ENCODE measurements at regions not wholly inside any gene's neighbourhood (a gene's known extent, or its start where the extent isn't known, plus 50 kb on each side); places are given as distances from the start of the nearest gene placed in this dataset.

DNA sequence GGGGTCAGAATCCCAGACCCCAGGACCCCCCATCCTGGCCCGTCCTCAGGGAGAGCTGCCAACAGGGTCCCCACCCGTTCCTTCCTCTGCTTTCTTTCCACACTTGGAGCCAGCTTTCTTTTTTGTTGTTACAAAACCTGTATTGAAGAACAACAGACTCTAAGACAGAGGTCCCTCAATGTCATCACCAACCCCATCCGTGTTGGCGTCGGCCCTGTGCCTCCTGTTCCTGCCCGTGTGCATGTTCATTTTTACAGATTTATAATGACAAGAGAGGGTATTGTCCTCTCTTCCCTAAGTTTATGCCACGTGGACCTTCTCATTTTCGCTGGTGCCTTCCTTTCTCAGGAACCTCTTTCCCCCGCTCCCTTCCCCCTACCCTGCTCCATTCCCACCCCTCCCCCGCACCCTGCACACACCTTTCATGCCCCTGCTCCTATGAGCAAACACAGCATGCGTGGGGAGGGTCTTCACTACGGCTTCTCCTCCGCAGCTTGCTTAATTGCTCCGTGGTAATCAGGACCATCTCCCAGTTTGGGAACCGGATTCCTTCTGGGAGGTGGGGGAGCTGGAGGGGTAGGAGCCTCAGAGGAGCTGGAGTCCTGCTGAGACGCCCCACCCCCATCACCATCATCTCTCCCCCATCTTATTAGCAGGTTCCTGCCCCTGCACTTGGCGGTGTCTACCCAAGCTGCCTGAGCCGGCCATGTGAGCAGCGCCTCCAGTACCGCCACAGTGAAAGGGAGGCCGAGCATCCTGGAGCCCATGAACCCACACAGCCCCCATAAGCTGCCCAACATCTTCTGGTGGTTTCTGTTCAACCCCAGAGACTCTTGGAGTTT, 88.0 kb upstream of the INSIG1 start:
- peaks cover 0 to 9% (median 5%) of the 10 kb centered on the region in 3 donors for H3K27me3 ChIP-seq (ENCODE audit: insufficient read depth in 3 of 3, low read length in 2 of 3)
- ATAC-seq (no peak), DNase-seq (no peak)
- no peaks in the 10 kb centered on the region for H3K36me3 ChIP-seq (ENCODE audit: insufficient read depth in 1 of 2, low read depth in 1 of 2)
- intact Hi-C loops (cut with DNase I) = loop anchor here in 1 of 2 donors (5.0 kb wide), 2 partner anchors 48 to 88 kb away; partner anchors contain the start of gene INSIG1
- TF ChIP-seq, protein P1, sequence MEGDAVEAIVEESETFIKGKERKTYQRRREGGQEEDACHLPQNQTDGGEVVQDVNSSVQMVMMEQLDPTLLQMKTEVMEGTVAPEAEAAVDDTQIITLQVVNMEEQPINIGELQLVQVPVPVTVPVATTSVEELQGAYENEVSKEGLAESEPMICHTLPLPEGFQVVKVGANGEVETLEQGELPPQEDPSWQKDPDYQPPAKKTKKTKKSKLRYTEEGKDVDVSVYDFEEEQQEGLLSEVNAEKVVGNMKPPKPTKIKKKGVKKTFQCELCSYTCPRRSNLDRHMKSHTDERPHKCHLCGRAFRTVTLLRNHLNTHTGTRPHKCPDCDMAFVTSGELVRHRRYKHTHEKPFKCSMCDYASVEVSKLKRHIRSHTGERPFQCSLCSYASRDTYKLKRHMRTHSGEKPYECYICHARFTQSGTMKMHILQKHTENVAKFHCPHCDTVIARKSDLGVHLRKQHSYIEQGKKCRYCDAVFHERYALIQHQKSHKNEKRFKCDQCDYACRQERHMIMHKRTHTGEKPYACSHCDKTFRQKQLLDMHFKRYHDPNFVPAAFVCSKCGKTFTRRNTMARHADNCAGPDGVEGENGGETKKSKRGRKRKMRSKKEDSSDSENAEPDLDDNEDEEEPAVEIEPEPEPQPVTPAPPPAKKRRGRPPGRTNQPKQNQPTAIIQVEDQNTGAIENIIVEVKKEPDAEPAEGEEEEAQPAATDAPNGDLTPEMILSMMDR (IDR thresholded peaks at IDR 0.05) = no peak
- H3K4me1 ChIP-seq = no peaks in the 10 kb centered on the region
- H3K27ac ChIP-seq = peak overlapping the region; percentile 34
- WGBS, 3 donors = 48 to 56% (median 55%) methylated on average over 21 of the region's 21 CpGs
- H3K4me3 ChIP-seq = no peak overlapping the region
- no peaks in the 10 kb centered on the region for H3K9me3 ChIP-seq

DNA sequence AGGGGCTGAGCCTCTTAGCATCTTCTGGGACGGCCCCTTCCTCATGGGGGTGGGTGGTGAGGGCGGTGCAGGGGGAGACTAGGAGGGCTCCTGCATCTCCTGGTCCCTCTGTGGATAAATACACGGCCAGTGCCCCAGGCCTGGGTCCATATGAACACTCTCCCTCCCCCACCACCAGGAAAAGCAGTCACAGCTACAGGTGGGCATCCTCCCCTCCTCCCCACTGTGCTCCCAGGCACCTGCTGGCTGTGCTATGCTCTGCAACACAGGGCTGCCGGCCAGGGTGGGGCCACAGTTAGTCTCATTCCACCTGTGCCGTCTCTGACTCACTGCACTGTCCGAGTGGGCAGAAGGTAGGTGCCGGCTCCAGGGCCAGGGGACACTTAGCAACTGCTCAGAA, 87.3 kb upstream of the INSIG1 start:
- no peak for DNase-seq
- intact Hi-C loops (cut with DNase I) = no loop called here
- Histone ChIP-seq H3K4me3 (no peak overlapping the region), H3K9me3 (no peaks in the 10 kb centered on the region), H3K4me1 (no peaks in the 10 kb centered on the region), H3K27me3 (ENCODE audit: insufficient read depth in 3 of 3, low read length in 2 of 3) (peaks cover 0 to 9% (median 5%) of the 10 kb centered on the region in 3 donors), H3K27ac (no peak overlapping the region), H3K36me3 (ENCODE audit: insufficient read depth in 1 of 2, low read depth in 1 of 2) (no peaks in the 10 kb centered on the region)
- 77 to 93% (median 91%) methylated on average over 7 of the region's 7 CpGs for WGBS, 3 donors
- no peak for ATAC-seq
- TF ChIP-seq, protein P1 (IDR thresholded peaks at IDR 0.05) = no peak

DNA sequence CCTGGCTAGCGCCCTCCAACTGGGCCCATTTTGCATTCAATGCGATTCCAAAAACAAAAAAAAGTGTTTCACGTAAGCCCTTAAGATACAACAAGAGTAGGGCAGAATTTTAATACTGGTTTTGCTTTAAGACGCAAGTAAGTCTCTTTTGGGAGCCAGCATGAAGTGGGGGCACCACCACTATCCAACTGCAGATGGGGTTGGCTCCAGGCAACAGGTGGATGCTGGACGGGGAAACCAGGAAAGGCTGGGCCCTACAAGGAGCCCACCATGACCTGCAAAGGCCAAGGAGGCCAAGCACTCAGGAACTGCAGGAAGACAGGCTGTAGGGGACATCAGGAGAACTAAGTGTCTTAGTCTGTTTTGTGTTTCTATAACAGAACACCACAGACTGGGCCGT, 86.5 kb upstream of the INSIG1 start:
- intact Hi-C loops (cut with DNase I) = no loop called here
- peaks cover 0 to 9% (median 5%) of the 10 kb centered on the region in 3 donors for H3K27me3 ChIP-seq (ENCODE audit: insufficient read depth in 3 of 3, low read length in 2 of 3)
- WGBS, 3 donors = 89 to 94% (median 92%) methylated on average over 6 of the region's 6 CpGs
- no peaks in the 10 kb centered on the region for H3K4me1 ChIP-seq
- no peaks in the 10 kb centered on the region for H3K9me3 ChIP-seq
- TF ChIP-seq, protein P1 (IDR thresholded peaks at IDR 0.05) = no peak
- no peak overlapping the region for H3K4me3 ChIP-seq
- ATAC-seq (no peak), DNase-seq (no peak)
- no peak overlapping the region for H3K27ac ChIP-seq
- H3K36me3 ChIP-seq (ENCODE audit: insufficient read depth in 1 of 2, low read depth in 1 of 2) = no peaks in the 10 kb centered on the region

DNA sequence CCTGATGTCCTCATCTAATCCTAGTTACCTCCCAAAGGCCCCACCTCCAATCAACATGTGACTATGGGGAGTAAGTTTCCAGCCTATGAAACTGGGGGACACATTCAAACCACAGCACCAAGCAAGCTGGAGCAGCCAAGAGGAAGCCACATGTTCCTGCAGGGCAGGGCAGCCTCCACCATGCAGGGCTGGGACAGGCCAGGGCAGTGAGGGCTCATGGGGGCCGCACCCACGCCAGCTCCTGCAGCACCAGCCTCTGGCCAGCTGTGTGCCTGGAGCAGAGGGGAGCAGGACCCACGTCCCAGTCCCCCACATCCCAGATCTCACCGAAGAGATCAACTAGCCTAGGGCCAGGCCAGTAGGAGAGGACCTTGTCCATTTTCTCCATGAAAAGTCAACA, 85.9 kb upstream of the INSIG1 start:
- DNase-seq = no peak
- intact Hi-C loops (cut with DNase I) = no loop called here
- 94 to 97% (median 97%) methylated on average over 4 of the region's 4 CpGs for WGBS, 3 donors
- no peak for ATAC-seq
- Histone ChIP-seq H3K4me1 (no peaks in the 10 kb centered on the region), H3K9me3 (no peaks in the 10 kb centered on the region), H3K4me3 (no peak overlapping the region), H3K36me3 (ENCODE audit: insufficient read depth in 1 of 2, low read depth in 1 of 2) (no peaks in the 10 kb centered on the region), H3K27ac (no peak overlapping the region), H3K27me3 (ENCODE audit: insufficient read depth in 3 of 3, low read length in 2 of 3) (peaks cover 0 to 9% (median 5%) of the 10 kb centered on the region in 3 donors)
- TF ChIP-seq, protein P1 (IDR thresholded peaks at IDR 0.05) = no peak
